T-cell (primary cell): ENCODE measurements at regions not wholly inside any gene's neighbourhood (a gene's known extent, or its start where the extent isn't known, plus 50 kb on each side); places are given as distances from the start of the nearest gene placed in this dataset.
"Not testable (repeated sequence)": the region's sequence is repeated elsewhere in the genome, so short reads cannot be mapped to it uniquely, and the experiment has no call there.

Experiments
- ATAC-seq, 4 experiments: fragments of 200-7000 bp in 3 of 4; fragments of 150-1000 bp in 1 of 4; cut with Tn5 transposase; replicated peaks in 1 of 4; 1 replicate in 3 of 4; 2 replicates in 1 of 4; pipeline ENCODE4 v1.10.0; 2021; ENCODE audit warnings: moderate library complexity in 3 of 4, mild to moderate bottlenecking in 2 of 4, moderate number of reproducible peaks in 1 of 4
- CTCF ChIA-PET, 2 donors: fragments of 300-600 bp; sonication (Branson Sonifier 250); formaldehyde crosslinking; loops; one replicate each; lab custom pipeline; 2022; ENCODE audit warnings: antibody characterized with exemption in 2 of 2; lab: Charles Lee
- POLR2A ChIA-PET, 2 donors: fragments of 300-600 bp; sonication (Branson Sonifier 250); formaldehyde crosslinking; loops; one replicate each; lab custom pipeline; 2022; ENCODE audit warnings: antibody characterized with exemption in 2 of 2; lab: Charles Lee
- DNase-seq, 35 experiments: peaks; one replicate each; pipeline versions ENCODE4 v3.0.0 to v3.0.0-alpha.2; 2013 to 2023
- H3K27ac ChIP-seq: one replicate; pipeline ENCODE4 v1.5.1; 2013; ENCODE audit warnings: low read length
- H3K27me3 ChIP-seq, 2 experiments: replicated peaks in 1 of 2; 1 replicate in 1 of 2; 2 replicates in 1 of 2; pipeline versions ENCODE4 v1.6.1 to v1.7.0; 2013; ENCODE audit warnings: low read length in 1 of 2, mixed read lengths in 1 of 2; ENCODE audit not compliant: control insufficient read depth in 2 of 2, insufficient read depth in 2 of 2; ENCODE audit errors: extremely low read depth in 1 of 2
- H3K36me3 ChIP-seq, 2 donors: 1 replicate in 1 of 2; 2 replicates in 1 of 2; pipeline versions ENCODE4 v1.6.1 to v1.7.0; 2013; ENCODE audit warnings: low read length in 1 of 2; ENCODE audit not compliant: control insufficient read depth in 2 of 2, insufficient read depth in 1 of 2; ENCODE audit errors: extremely low read depth in 1 of 2
- H3K4me1 ChIP-seq, 2 experiments: 1 replicate in 1 of 2; 2 replicates in 1 of 2; pipeline versions ENCODE4 v1.6.1 to v1.7.0; 2013; ENCODE audit warnings: low read length in 2 of 2, mixed read lengths in 1 of 2; ENCODE audit not compliant: insufficient read depth in 2 of 2, control insufficient read depth in 1 of 2; ENCODE audit errors: extremely low read depth in 1 of 2
- H3K4me3 ChIP-seq, 2 donors: 1 replicate in 1 of 2; 2 replicates in 1 of 2; pipeline versions ENCODE4 v1.5.1 to v1.7.0; 2013; ENCODE audit warnings: mild to moderate bottlenecking in 2 of 2, low read length in 1 of 2, moderate library complexity in 1 of 2; ENCODE audit not compliant: control insufficient read depth in 1 of 2; ENCODE audit errors: extremely low read depth in 1 of 2
- H3K9me3 ChIP-seq: 2 replicates; pipeline ENCODE4 v1.7.0; 2013
- H3K27ac Mint-ChIP-seq, 2 donors: one replicate each; pipeline ENCODE4 v1.8.0; 2020 to 2021; ENCODE audit warnings: mild to moderate bottlenecking in 2 of 2, mixed read lengths in 2 of 2
- H3K27me3 Mint-ChIP-seq, 2 donors: one replicate each; pipeline ENCODE4 v1.8.0; 2021 to 2022; ENCODE audit warnings: mixed read lengths in 2 of 2
- H3K36me3 Mint-ChIP-seq: one replicate; pipeline ENCODE4 v1.8.0; 2021; ENCODE audit warnings: mixed read lengths
- H3K4me1 Mint-ChIP-seq, 3 donors: one replicate each; pipeline ENCODE4 v1.8.0; 2020 to 2022; ENCODE audit warnings: mixed read lengths in 3 of 3, mild to moderate bottlenecking in 1 of 3
- H3K4me3 Mint-ChIP-seq, 3 donors: one replicate each; pipeline ENCODE4 v1.8.0; 2020 to 2022; ENCODE audit warnings: mild to moderate bottlenecking in 3 of 3, mixed read lengths in 3 of 3, moderate library complexity in 3 of 3
- H3K9me3 Mint-ChIP-seq, 3 donors: one replicate each; pipeline ENCODE4 v1.8.0; 2020 to 2022; ENCODE audit warnings: mixed read lengths in 3 of 3
- WGBS: methylation state at CpG from one replicate; pipeline ENCODE4 v1.1.5; 2013; ENCODE audit warnings: missing lambda C conversion rate; ENCODE audit not compliant: insufficient coverage; 5-methylcytosine and 5-hydroxymethylcytosine counted together

DNA sequence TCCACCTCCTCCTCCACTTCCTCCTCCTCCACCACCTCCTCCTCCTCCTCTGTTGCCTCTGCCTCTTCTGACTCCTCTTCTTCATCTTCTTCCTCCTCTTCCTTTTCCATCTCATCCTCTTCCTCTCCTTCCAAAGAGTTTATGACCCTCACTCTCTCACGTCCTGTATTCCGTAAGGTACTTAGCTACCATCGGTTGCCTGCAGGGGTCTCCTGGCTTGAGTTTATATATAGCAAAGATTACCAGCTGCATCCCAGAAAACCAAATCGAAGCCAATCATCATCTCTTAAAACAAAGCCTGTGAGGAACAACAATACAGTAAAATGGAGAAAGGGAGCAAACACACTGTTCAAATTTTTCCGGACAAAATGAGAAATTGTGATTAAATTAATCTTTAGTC lies 317.4 kb downstream of the C3orf38 start:
- Mint-ChIP-seq H3K9me3 (peaks cover 12 to 19% (median 13%) of the 10 kb centered on the region in 3 donors), H3K27ac (no peak overlapping the region), H3K27me3 (no peaks in the 10 kb centered on the region), H3K36me3 (no peaks in the 10 kb centered on the region), H3K4me3 (no peak overlapping the region), H3K4me1 (no peaks in the 10 kb centered on the region)
- no peaks in the 10 kb centered on the region for H3K9me3 ChIP-seq
- no CpG with 5 or more reads among the region's 5 CpGs for WGBS
- DNase-seq (no peak), ATAC-seq (no peak)
- ChIA-PET POLR2A (no interaction called here), CTCF (no interaction called here)
- H3K27ac ChIP-seq: no peak overlapping the region
- no peaks in the 10 kb centered on the region for H3K27me3 ChIP-seq
- no peaks in the 10 kb centered on the region for H3K36me3 ChIP-seq
- no peaks in the 10 kb centered on the region for H3K4me1 ChIP-seq
- no peak overlapping the region for H3K4me3 ChIP-seq

DNA sequence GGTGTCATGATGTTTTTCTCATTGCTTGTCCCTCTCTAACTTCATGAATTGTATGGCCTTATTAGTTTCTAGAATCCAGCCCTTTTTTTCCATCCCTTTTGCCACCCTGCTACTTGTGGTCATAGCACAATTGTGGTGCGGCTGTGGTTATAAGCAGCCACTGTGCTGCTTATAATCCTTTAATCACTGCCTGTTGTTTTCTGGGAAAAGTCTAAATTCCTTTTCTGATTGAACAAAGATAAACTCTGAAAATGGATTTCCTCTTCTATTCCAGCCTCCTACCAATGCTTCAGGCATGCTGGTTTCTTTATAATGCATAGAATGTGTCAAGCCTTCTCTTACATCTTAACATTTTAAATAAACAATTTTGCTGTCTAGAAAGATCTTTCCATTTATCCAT lies 319.5 kb downstream of the C3orf38 start:
- DNase-seq: no peak
- CTCF ChIA-PET: no interaction called here
- ATAC-seq: no peak
- Histone ChIP-seq H3K9me3 (no peaks in the 10 kb centered on the region), H3K36me3 (no peaks in the 10 kb centered on the region), H3K27ac (no peak overlapping the region), H3K27me3 (no peaks in the 10 kb centered on the region), H3K4me1 (no peaks in the 10 kb centered on the region), H3K4me3 (no peak overlapping the region)
- POLR2A ChIA-PET: no interaction called here
- Mint-ChIP-seq H3K4me1 (no peaks in the 10 kb centered on the region), H3K27ac (no peak overlapping the region), H3K27me3 (no peaks in the 10 kb centered on the region), H3K36me3 (no peaks in the 10 kb centered on the region), H3K4me3 (no peak overlapping the region), H3K9me3 (peaks cover 12 to 15% (median 13%) of the 10 kb centered on the region in 3 donors)
- WGBS: no CpG with 5 or more reads among the region's 1 CpG

DNA sequence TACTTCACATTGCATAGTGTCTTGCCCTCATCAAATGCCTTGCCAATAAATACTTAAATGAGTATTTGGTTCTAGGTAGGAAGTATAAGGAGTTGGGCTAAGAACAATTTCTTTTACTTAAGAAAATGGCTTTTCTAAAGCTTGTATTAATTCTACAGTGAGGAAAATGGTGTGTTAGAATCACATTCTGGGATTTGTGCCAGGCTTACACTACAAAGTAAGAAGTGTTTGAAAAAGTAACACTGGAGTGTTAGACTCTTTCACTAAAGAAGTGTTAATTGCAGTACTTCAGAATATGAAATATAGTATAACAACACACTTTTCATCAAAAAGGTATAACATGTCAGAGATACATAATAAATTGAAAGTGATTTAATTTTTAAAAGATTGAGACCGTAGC lies 328.7 kb downstream of the C3orf38 start:
- no peaks in the 10 kb centered on the region for H3K27me3 ChIP-seq
- H3K4me3 Mint-ChIP-seq: no peak overlapping the region
- H3K36me3 Mint-ChIP-seq: no peaks in the 10 kb centered on the region
- H3K4me1 Mint-ChIP-seq: no peaks in the 10 kb centered on the region
- ATAC-seq (no peak), DNase-seq (no peak)
- no peak overlapping the region for H3K4me3 ChIP-seq
- no peaks in the 10 kb centered on the region for H3K27me3 Mint-ChIP-seq
- POLR2A ChIA-PET: no interaction called here
- H3K4me1 ChIP-seq: no peaks in the 10 kb centered on the region
- CTCF ChIA-PET: no interaction called here
- no peak overlapping the region for H3K27ac ChIP-seq
- H3K36me3 ChIP-seq: no peaks in the 10 kb centered on the region
- H3K9me3 Mint-ChIP-seq: peaks cover 0 to 2% (median 0%) of the 10 kb centered on the region in 3 donors
- no CpG with 5 or more reads among the region's 1 CpG for WGBS
- no peak overlapping the region for H3K27ac Mint-ChIP-seq
- no peaks in the 10 kb centered on the region for H3K9me3 ChIP-seq

DNA sequence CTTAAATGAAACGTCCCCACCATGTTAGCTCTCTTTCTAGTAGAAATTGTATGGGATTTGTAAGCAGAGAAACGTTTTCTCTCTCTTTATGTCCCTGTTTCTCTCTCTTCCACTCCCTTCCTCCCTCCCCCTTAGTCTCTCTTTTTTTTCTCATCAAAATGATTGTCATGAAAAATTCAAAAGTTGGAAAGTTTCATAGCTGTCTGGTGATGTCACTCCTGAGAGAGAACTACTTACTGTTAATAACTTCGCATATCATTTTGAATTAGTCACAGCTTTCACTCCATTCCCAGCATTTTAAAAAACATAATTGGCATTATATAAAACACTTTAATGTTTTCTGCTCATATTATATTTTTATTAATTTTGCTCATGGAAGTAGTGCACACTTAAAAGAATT lies 331.1 kb downstream of the C3orf38 start:
- ChIA-PET CTCF (no interaction called here), POLR2A (interaction anchor here in 1 of 2 donors (0.7 kb wide), 1 partner anchor 1588 kb away, joined by 20 read pairs; no protein-coding TSS in a partner anchor)
- peaks cover 0 to 5% of the 10 kb centered on the region in 2 donors for H3K27me3 Mint-ChIP-seq
- H3K36me3 Mint-ChIP-seq: no peaks in the 10 kb centered on the region
- H3K4me1 Mint-ChIP-seq: peaks cover 0 to 4% (median 0%) of the 10 kb centered on the region in 3 donors
- peaks cover 0 to 7% (median 0%) of the 10 kb centered on the region in 3 donors for H3K9me3 Mint-ChIP-seq
- Histone ChIP-seq H3K27me3 (no peaks in the 10 kb centered on the region), H3K27ac (no peak overlapping the region), H3K4me1 (no peaks in the 10 kb centered on the region), H3K9me3 (no peaks in the 10 kb centered on the region), H3K36me3 (no peaks in the 10 kb centered on the region), H3K4me3 (no peak overlapping the region)
- H3K4me3 Mint-ChIP-seq: no peak overlapping the region
- WGBS: no CpG with 5 or more reads among the region's 3 CpGs
- DNase-seq (no peak), ATAC-seq (no peak)
- H3K27ac Mint-ChIP-seq: no peak overlapping the region

DNA sequence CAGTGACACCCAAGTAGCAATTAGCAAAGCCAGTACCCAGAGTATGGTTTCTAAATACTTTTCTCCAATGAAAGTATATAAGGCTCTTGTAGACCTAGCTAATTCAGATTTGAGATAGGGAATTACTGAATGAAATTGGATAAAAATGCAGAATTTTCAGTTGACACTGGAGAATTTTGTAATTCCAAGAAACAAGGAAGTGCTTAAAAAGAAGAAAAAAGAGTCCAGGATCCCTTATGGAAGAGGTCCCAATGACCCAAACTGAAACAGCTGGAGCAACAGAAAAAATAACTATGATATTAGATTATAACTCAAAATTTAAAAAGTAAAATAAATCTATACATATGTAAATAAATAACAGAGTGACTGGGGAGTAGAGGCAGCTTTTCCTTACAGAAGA lies 335.2 kb downstream of the C3orf38 start:
- Mint-ChIP-seq H3K36me3 (no peaks in the 10 kb centered on the region), H3K4me3 (no peak overlapping the region), H3K27ac (no peak overlapping the region), H3K9me3 (peaks cover 0 to 7% (median 0%) of the 10 kb centered on the region in 3 donors), H3K4me1 (peaks cover 0 to 4% (median 0%) of the 10 kb centered on the region in 3 donors), H3K27me3 (peaks cover 0 to 5% of the 10 kb centered on the region in 2 donors)
- Histone ChIP-seq H3K27ac (no peak overlapping the region), H3K9me3 (no peaks in the 10 kb centered on the region), H3K4me3 (no peak overlapping the region), H3K4me1 (no peaks in the 10 kb centered on the region), H3K27me3 (no peaks in the 10 kb centered on the region), H3K36me3 (no peaks in the 10 kb centered on the region)
- DNase-seq (no peak), ATAC-seq (no peak)
- ChIA-PET CTCF (no interaction called here), POLR2A (no interaction called here)

DNA sequence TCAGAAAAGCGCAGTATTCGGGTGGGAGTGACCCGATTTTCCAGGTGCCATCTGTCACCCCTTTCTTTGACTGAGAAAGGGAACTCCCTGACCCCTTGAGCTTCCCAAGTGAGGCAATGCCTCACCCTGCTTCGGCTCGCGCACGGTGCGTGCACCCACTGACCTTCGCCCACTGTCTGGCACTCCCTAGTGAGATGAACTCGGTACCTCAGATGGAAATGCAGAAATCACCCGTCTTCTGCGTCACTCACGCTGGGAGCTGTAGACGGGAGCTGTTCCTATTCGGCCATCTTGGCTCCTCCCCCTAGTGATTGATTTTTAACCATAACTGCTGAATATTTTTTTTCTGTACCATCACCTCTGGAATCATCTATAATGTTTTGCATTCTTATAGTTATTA lies 359.1 kb downstream of the C3orf38 start:
- H3K36me3 Mint-ChIP-seq, H3K4me1 ChIP-seq, H3K4me3 ChIP-seq, ATAC-seq, H3K27me3 ChIP-seq, H3K4me1 Mint-ChIP-seq, DNase-seq, H3K27ac ChIP-seq, H3K27ac Mint-ChIP-seq, H3K4me3 Mint-ChIP-seq, H3K27me3 Mint-ChIP-seq, POLR2A ChIA-PET, H3K9me3 ChIP-seq, CTCF ChIA-PET, H3K36me3 ChIP-seq: not testable (repeated sequence)
- 90% methylated on average over 13 of the region's 15 CpGs for WGBS
- peaks cover 6 to 15% (median 14%) of the 10 kb centered on the region in 3 donors for H3K9me3 Mint-ChIP-seq

DNA sequence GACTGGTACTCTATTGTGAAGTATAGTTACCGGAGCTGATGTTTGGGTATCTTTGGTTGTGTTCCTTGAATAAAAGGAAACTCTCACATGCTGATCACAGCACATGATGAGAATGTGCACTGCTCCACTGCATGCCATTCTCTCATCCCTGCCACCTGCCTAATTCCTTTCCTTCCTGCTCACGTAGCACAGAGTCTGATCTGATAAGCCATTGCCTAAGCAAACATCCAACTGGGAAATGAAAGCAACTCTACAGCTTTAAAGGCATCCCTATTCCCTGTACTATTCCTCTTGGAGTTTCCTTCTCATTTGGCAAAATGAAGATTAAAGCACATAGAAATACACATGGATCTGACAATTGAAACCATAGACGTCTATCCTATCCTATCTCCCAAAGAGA lies 359.8 kb downstream of the C3orf38 start:
- ATAC-seq (no peak), DNase-seq (no peak)
- no peak overlapping the region for H3K27ac ChIP-seq
- H3K27me3 ChIP-seq: no peaks in the 10 kb centered on the region
- Mint-ChIP-seq H3K4me1 (no peaks in the 10 kb centered on the region), H3K9me3 (peaks cover 6 to 17% (median 14%) of the 10 kb centered on the region in 3 donors), H3K27me3 (no peaks in the 10 kb centered on the region), H3K4me3 (no peak overlapping the region), H3K27ac (no peak overlapping the region), H3K36me3 (no peaks in the 10 kb centered on the region)
- H3K4me3 ChIP-seq: no peak overlapping the region
- ChIA-PET POLR2A (no interaction called here), CTCF (no interaction called here)
- H3K9me3 ChIP-seq: no peaks in the 10 kb centered on the region
- H3K4me1 ChIP-seq: no peaks in the 10 kb centered on the region
- no peaks in the 10 kb centered on the region for H3K36me3 ChIP-seq
- WGBS: 82% methylated on average over 1 of the region's 3 CpGs
